HG03066 (cell line): ENCODE measurements at regions not wholly inside any gene's neighbourhood (a gene's known extent, or its start where the extent isn't known, plus 50 kb on each side); places are given as distances from the start of the nearest gene placed in this dataset.
A peak's percentile ranks its signal among the peaks of the same experiment; 100 is the strongest.
"Not testable (repeated sequence)": the region's sequence is repeated elsewhere in the genome, so short reads cannot be mapped to it uniquely, and the experiment has no call there.

Source experiments
- ATAC-seq: cut with Tn5 transposase; IDR thresholded peaks from one replicate; pipeline ENCODE4 v1.9.1; 2021; ENCODE audit warnings: low read depth; ENCODE audit not compliant: unreplicated experiment

DNA sequence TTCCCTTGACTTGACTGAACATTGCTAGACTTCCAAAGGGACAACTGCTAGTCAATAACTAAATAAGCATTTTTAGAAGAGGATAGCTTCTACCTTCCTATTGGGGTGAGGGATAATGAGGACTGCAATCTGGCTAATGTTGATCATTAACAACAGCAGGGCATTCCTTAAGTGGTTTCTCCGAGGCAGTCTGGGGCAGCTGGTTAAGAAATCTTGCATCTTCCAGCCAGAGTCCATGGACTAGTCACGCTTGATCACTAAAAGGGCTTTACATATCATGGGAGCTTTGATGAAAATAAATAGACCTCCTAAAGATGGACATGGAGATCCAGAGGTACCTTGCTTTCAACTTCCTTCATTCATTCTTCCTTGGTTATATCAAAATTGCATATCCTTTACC is 329.4 kb upstream of the ESRRG start:
- no peak for ATAC-seq

DNA sequence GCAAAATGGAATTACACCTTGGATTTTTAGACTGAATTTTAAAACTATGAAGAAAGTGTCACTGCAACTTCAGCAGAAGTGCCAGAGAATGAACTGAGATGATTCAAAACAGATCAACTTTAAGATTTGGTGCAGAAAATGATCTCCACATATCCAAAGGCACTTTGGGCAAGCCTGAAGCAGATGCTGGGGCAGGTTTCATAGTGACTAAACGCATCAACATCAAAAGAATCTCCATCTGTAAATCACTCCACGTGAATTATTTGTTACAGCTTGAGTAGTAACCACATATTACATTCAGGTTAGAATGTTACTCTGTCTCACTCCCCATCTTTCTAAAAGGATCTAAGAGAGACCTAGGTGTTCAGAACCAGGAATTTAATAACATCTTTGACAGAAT is 329.0 kb upstream of the ESRRG start:
- no peak for ATAC-seq

DNA sequence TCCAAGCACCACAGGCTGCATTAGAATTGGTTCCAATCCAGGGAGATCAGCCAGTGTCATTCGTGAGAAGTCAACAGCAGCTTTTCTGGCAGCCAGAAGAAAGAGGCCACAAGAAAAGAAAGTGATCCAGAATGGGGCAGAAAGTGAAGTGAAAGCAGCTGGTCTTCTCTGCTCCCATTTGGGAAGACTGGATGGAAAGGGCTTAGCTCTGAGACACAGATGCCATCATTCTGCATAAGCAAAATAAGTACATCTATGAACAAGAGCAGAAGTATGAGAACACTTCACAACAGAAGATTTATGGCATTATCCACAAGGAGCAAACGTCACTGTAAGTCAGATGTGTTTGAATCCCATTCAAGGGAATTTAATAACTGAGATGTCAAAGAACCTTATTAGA is 326.5 kb upstream of the ESRRG start:
- ATAC-seq = no peak

DNA sequence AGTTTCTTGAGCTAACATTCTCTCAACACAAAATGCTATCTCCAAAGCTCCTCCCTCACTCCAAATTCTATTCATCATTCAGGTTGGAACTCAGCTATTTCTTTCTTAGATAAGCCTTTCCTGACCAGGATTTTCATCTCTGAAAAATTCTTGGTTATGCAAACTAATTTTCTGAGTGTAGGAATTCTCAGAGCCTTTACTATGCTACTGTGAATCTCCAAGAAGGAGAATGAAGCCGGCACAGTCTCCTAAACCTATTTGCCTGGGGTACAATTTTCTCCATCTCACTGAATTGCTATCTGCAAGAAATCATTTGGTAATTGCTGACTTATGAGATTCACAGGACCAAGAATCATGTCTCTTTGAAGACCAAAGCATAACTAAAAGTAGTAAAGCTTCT is 325.9 kb upstream of the ESRRG start:
- ATAC-seq = no peak

DNA sequence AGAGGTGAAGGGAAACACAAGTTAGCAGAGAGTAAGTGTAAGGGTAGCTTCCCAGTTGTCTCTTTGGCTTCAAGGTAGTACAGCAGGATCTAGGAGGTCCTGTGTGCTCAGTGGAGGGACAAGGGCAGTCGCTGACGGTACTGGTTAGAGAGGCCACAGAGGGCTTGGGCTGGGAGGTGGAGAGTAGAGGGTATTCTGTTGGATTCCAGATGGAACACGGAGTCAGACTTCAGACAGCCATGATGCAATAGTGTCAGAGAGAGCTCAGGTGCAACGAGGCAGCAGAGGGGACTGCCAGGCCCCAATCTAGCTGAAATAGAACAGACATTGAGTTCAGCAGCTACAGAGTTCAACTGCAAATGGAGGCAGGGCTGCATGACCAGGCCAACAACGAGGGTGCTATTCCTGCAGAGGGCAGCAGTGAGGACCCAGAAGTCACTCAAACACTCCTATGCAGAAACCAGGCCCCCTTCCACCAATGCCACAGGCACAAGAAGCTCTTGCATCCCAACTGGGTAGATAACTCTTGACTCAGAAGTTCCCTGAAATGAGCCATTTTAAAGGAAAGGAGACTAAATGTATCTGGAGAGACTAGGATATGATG is 325.0 kb upstream of the ESRRG start:
- no peak for ATAC-seq

DNA sequence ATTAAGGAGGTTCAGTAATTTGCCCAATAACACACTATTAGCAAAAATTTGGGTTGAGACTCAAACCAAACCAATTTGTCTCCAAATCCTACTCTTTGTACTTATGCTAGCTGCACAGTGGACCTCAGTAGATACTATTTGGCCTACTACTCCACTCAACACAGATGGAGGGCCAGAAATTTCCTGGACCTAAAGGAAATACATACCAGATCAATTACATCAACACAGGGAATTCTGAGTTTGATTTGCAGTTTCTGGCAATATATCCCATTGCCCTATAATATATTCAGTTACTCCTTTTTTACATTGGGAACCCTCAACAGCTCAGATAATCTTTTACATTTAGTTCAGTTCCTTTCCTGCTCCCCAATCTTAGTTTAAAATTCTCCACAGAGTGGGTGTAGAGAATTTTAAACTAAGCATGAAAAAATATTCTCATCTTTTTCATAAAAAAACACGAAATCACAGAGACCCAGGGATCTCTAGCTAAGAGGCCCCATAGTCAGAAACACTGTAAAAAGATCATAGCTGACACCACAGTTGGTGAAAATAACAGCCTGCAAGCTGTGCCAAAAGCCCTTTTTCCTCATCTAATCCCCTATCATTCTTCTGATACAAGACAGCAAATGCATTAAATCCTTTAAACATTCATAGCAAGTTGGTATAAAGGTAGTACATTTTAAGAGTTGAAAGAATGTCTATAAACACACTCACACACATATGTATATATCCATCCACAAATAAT is 317.7 kb upstream of the ESRRG start:
- ATAC-seq = no peak

DNA sequence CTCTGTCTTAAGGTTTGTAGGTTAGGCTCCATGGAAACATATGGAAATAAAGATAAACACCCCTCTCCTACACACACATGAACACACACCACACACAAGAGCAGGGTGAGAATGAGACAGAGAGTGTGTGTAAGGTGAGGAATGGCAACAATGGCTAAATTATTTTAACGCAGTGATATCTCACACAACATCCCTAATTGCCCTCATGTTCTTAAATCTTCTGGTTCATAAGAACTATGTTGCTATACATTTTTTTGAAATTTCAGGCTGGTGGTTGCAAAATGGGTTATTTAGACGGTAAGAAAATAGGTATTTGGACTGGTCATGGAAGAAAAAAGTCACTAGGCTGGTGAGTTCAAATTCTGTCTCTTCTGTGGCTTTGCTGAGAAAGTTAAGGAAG is 316.7 kb upstream of the ESRRG start:
- ATAC-seq = no peak

DNA sequence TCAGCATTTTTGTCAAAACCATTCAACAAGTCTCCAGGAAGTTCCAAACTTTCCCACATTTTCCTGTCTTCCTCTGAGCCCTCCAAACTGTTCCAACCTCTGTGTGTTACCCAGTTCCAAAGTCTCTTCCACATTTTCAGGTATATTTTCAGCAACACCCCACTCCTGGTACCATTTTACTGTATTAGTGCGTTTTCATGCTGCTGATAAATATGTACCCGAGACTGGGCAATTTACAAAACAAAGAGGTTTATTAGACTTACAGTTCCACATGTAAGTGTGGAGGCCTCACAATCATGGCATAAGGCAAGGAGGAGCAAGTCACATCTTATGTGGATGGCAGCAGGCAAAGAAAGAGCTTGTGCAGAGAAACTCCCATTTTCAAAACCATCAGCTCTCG is 315.9 kb upstream of the ESRRG start:
- not testable (repeated sequence) for ATAC-seq

DNA sequence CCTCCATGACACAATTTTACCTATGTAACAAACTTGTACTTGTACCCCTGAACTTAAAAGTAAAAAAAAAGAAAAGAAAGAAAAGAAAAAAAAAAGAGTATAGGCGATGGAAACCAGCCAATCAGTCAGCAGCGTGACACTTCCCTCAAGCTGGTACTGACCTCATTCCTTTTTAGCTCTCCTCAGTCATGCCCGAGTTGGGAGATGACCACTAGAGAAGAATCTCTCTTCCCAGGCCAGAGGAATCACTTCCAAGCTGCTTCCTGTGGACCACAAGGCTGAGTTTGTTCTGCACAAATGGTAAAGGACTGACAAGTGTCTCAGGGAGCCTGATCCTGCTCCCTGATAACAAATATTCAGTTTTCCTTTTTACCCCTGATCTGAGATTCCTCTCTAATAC is 313.5 kb upstream of the ESRRG start:
- no peak for ATAC-seq

DNA sequence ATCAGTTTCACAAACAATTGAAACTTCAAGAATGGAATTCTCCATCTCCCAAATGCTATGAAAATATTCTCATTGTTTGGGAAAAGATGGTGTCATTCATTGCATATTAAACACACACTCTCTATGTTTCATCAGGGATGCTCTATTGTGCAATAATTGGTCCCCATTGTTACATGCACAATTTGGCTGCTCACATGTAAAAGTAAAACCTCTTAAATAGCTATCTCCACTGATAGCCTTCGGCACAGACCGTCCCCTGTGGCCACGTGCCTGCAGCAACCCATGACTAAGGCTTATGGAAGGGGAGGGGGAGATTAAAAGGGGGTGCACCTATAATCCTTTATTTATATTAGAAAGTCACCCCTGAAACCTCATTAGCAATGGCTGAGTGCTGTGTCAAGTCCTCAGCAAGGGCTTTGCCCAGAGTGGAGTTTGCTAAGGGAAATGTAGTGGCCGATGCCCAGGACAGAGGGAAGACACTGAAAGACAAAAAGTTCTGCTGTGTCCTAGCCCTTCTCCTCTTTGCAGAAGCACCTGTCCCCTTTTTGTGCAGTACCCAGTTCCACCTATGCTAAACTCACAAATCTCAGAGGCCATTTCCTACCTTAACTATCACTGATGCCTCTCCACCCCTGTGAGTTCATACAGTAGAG is 309.6 kb upstream of the ESRRG start:
- no peak for ATAC-seq

DNA sequence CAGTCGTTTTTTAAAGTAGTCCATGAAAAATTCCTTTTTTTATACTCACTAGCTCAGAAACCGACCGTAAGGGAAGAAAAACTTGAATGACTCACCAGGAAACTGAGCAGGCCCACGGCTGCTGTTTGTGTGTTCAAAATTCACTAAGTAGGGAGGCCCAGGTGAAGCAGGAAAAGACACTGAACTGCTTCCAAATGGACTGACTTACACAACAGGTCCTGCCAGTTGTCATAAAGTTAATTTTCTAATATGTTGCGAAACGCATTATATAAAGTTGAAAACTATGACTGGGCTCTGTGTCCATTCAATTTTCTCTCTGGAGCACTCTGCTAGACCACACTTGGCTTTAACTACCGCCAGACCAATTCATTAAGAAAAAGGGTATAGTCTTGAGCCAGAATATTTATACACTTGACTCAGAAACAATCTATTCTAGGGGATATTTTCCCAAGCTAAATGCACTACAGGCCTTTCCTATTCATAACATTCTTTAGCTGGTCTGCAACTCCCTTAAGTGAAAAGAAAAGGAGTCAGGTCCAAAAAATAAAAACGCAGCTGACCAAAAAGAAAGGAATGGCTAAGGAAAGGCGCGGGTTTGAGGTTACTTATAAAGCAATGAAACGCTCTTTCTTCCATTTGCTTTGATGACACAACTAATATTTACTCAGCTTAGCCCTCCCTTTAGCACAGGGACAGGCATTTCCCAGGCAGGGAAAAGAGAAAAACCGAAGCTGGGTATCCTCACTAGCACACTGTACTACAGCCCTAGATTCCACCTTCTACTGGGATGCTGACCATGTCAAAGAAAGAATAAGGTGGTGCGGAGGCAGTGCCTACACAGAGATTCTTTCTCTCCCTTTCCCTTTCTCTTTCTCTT is 306.3 kb upstream of the ESRRG start:
- no peak for ATAC-seq

DNA sequence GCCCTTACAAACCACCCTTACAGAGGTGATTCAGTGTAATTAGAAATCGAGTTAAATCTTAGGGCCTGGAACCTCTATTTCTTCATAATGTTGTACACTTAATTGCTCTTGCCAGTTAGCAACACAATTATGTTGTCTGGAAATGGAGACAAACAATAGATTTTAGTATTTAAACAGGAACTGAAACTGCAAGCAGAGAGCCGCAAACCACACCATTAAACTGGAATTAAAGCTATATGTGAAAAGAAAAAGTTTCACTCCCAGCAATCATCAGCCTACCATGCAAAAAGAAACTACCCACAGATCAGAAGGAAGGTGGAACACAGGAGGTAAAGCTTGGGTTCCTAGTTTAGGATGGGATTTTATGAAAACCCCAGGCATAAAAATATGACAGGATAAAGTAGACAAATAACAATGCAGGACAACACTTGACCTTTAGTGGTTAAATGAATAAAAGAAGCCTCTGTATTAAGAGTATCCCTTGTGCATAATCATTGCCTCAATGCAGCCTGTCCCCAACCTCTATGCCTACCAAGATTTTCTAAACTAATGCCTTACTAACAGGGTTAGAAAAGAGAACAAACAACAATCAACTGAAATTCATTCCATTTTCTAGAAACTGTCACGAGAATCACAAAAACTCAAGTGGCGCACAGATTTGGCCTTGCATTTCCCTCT is 304.3 kb upstream of the ESRRG start:
- ATAC-seq = peak; percentile 94

DNA sequence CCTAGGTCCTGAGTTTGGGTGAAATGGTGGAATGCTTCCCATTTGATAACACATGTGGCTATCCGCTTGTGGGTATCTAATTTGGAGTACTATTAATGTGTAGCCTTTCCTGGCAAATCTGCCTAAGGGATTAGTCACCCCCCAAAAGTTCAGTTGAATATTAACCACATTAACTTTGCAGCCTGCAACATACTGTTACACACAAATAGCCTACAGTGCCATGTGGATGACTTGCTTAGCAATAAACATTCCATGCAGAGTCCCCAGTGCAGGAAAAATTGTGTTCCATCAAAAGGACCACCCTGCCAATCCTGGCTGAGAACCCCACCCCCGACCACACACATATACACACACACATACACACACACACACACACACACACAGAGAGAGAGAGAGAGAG is 303.3 kb upstream of the ESRRG start:
- no peak for ATAC-seq

DNA sequence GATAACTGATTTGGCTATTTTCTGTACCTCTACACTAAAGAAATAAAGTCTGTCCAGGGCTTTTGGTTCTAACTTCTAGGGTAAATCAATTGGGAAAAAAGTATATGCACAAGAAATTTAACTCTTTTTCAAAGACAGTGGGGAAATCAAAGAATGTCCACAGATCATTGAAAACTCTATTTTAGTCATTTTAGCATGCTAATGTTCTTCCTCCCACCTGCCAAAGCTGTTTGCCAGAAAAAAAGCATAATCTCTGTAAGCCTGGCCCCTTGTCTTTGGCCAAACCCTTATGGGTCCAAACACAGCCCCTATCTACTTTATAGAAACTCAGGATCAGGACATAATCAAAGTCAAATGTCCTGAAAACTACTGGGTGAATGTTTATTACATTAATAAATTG is 302.2 kb upstream of the ESRRG start:
- no peak for ATAC-seq

DNA sequence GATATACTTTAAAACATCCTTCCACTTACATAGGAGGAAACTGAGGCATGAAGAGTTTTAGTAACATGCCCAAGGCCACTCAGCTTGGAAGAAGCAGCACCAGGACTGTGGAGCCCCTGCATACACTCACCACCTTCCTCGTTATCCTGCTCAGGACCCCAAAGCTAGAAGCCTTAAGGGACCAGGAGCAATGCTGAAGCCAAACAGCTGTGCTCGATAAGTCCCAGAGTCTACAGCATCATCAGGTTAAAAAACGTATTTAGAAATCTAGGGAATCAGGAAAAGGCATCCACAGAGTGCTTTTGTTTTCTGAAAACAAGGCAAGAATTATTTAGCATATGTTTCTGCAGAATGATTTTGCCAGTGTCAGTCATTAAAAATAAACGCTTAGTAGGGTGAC is 301.7 kb upstream of the ESRRG start:
- ATAC-seq = no peak

DNA sequence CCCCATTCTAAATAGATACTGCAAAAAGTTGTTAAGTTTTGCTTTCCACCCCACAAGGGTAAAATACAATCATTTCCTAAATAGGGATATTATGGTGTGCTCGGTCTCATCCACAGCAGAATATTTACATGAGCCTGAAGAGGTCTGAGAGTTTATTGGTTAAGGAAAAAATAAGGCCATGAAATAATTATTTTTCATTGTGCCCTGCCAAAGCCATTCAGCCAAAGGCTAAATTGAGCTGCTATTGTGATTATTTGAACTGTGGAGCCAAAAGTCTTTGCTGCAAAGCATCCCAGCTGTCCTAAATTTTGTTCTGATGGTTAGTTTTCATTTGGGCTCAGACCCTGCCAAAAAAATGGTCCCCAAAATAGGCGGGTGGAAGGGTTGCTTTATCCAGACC is 298.7 kb upstream of the ESRRG start:
- no peak for ATAC-seq

DNA sequence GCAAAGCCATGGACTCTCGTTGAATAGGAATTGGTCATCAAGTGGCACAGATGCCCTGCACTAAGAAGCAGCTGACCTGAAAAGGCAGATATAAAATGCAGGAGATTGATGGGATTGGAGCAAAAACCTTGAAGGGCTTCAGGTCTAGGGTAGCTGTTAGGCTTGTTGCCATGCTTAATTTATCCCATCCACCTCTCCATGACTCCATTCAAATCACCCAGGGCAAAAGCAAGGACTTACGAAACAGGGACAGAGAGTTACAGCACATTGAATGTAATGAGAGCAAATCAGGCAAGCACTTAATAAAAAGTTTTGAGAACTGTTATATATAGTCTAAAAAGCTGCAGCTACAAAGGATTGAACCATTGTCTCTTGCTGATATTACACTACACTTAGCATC is 298.2 kb upstream of the ESRRG start:
- ATAC-seq = no peak

DNA sequence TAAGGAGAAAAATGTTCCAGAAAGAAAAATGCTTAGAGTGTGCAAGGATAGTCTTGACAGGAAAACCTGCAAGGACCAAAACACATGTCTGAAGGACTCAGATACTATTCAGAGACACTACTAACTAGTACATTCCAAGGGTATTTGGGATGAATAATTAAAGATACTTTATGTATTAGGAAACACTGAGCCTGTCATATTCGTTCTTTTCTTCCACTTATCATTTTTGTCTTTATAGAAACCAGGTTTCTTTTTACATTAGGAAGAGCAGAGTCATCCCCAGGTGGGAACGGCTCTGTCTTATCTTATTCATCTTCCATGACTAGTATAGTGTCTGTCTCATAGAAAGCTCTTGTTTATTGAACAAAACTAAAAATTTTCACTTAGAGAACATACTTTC is 296.2 kb upstream of the ESRRG start:
- ATAC-seq = no peak

DNA sequence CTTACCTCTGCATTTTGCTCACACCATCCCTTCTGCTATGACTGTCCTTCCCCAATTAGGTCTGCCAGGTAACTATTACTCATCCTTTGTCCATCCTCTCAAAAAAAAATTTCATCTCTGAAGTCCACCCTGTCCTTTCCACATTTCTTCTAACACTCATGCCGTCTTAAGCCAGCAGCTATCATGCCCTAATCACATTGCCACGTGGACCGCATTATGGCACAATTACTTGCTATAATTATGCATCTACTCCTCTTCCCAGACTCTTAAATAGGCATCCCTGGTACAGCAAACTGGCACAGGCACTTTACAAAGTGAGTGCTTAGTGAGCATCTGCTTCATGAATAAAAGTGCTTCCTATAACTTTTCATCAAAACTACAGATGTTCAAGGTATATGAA is 295.4 kb upstream of the ESRRG start:
- ATAC-seq = no peak

DNA sequence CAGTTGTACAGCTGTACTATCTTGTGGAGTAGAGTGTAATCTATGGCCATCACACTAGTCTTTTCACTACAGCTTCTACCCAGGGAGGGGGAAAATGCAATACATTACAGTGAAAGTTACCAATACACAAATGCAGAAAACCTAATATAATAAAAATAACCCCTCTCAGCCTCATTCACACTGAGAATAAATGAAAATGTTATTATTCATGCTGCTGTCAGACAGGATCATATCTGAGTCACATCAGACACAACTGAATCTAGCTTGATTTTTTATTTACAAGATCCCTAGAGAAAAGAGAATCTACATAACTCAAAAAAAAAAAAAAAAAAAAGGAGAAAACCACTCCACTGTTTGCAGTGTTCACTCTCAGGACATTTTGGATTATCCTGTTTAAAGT is 293.9 kb upstream of the ESRRG start:
- no peak for ATAC-seq

DNA sequence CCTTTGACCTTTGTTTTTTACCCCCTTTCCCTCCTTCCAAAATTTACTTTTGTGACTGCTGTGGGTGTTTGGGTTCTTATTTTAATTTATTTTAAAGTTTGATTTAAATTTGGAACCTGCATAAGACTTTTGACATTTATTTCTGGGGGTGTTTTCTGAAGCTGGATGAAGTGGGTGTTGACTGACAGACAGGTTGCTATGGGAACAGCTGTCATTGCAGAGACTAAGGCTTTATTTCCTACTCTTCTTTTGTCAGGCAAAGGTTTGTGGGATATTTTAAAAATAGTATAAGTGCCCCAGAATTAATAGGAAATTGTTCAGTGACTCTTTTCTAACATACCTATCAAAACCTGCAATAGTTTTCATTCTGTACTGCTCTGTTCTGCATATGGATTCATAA is 290.8 kb upstream of the ESRRG start:
- ATAC-seq = no peak
